Panc1 (cell line): ENCODE measurements at regions not wholly inside any gene's neighbourhood (a gene's known extent, or its start where the extent isn't known, plus 50 kb on each side); places are given as distances from the start of the nearest gene placed in this dataset.

Experiments used
- ATAC-seq: fragments of 200-7000 bp; cut with Tn5 transposase; 2 replicates; pipeline ENCODE4 v1.9.1; 2020; ENCODE audit warnings: mild to moderate bottlenecking, moderate library complexity
- BruUV-seq: library from RNA; stranded (reverse); fragments of 400-500 nt; replicated peaks from 2 replicates; lab custom pipeline; 2021; lab: Mats Ljungman, UMichigan
- CTCF ChIA-PET: fragments of 300-600 bp; sonication (Branson Sonifier 250); formaldehyde crosslinking; loops from one replicate; lab custom pipeline; 2022; ENCODE audit warnings: antibody characterized with exemption; lab: Charles Lee
- POLR2A ChIA-PET: fragments of 300-600 bp; sonication (Branson Sonifier 250); formaldehyde crosslinking; loops from one replicate; lab custom pipeline; 2022; ENCODE audit warnings: antibody characterized with exemption; lab: Charles Lee
- DNase-seq: peaks from one replicate; pipeline ENCODE4 v3.0.0-alpha.2; 2010; ENCODE audit warnings: low read depth, low spot score
- H3K27ac ChIP-seq: 2 replicates; pipeline ENCODE4 v1.5.1; 2011; ENCODE audit warnings: mild to moderate bottlenecking, low read length, inconsistent platforms
- H3K27me3 ChIP-seq: fragments of 200-500 bp; sonication (Bioruptor generic); 2 replicates; pipeline ENCODE4 v1.6.0; 2014; ENCODE audit warnings: low read length, inconsistent platforms; ENCODE audit not compliant: control insufficient read depth, insufficient read depth
- H3K36me3 ChIP-seq: fragments of 200-500 bp; sonication (Bioruptor generic); 2 replicates; pipeline ENCODE4 v1.5.1; 2014; ENCODE audit warnings: inconsistent platforms, mild to moderate bottlenecking, low read length, moderate library complexity; ENCODE audit not compliant: control insufficient read depth, insufficient read depth
- H3K4me1 ChIP-seq: 2 replicates; pipeline ENCODE4 v1.5.1; 2011; ENCODE audit warnings: inconsistent platforms, mild to moderate bottlenecking, low read length, moderate library complexity; ENCODE audit not compliant: control insufficient read depth, insufficient read depth
- H3K4me3 ChIP-seq, 2 experiments: 2 replicates each; pipeline ENCODE4 v1.5.1; 2011 to 2012; ENCODE audit warnings: low read depth in 2 of 2, low read length in 2 of 2, mild to moderate bottlenecking in 2 of 2, inconsistent platforms in 1 of 2, moderate library complexity in 1 of 2
- H3K9me3 ChIP-seq: fragments of 200-500 bp; sonication (Bioruptor generic); 2 replicates; pipeline ENCODE4 v1.5.1; 2014; ENCODE audit warnings: low read depth, mild to moderate bottlenecking, inconsistent platforms, low read length, moderate library complexity; ENCODE audit not compliant: control insufficient read depth, insufficient read depth
- POLR2AphosphoS5 ChIP-seq: IDR thresholded peaks from 2 replicates; pipeline ENCODE4 v1.6.1; 2012; ENCODE audit warnings: mild to moderate bottlenecking, low read depth, low read length, moderate library complexity
- REST ChIP-seq, 2 experiments: IDR thresholded peaks; 2 replicates each; pipeline ENCODE4 v1.6.1; 2011 to 2012; ENCODE audit warnings: low read depth in 2 of 2, control low read depth in 1 of 2, low read length in 1 of 2, mild to moderate bottlenecking in 1 of 2, moderate library complexity in 1 of 2; ENCODE audit not compliant: insufficient read depth in 1 of 2
- SIN3A ChIP-seq: IDR thresholded peaks from 2 replicates; pipeline ENCODE4 v1.6.1; 2012; ENCODE audit warnings: low read depth, mild to moderate bottlenecking, low read length, moderate library complexity, borderline replicate concordance; ENCODE audit not compliant: insufficient read depth
- TCF7L2 ChIP-seq: IDR thresholded peaks from 2 replicates; pipeline ENCODE4 v1.6.1; 2011; ENCODE audit warnings: mild to moderate bottlenecking, low read depth, low read length, inconsistent platforms
- in situ Hi-C: cut with HindIII; loops from 2 replicates; pipeline ENCODE4 v1.10.0; 2016; ENCODE audit warnings: low sequenced_read_pairs, low pct_unique_long_range_greater_than_20kb
- intact Hi-C: fragments of 100-400 bp; cut with micrococcal nuclease; formaldehyde crosslinking; loops from one replicate; pipeline ENCODE4 v1.10.0; 2022; ENCODE audit not compliant: unreplicated experiment
- TF ChIP-seq, protein P1 (sequence below): fragments of 450-650 bp; IDR thresholded peaks from 2 replicates; pipeline ENCODE4 v1.5.1; 2017; ENCODE audit warnings: mild to moderate bottlenecking

GRCh38 chr3:13224967-13225366 is 151.7 kb upstream of the IQSEC1 start:
- ChIA-PET POLR2A (no interaction called here), CTCF (no interaction called here)
- intact Hi-C loops (no loop called here), in situ Hi-C loops (no loop called here)
- no peaks in the 10 kb centered on the region for H3K27me3 ChIP-seq
- no peak overlapping the region for H3K27ac ChIP-seq
- DNase-seq (no peak), ATAC-seq (no peak)
- no peaks in the 10 kb centered on the region for H3K36me3 ChIP-seq
- H3K4me3 ChIP-seq, result no peak overlapping the region
- no peaks in the 10 kb centered on the region for H3K4me1 ChIP-seq
- TF ChIP-seq SIN3A, result no peak
- TF ChIP-seq, protein P1, sequence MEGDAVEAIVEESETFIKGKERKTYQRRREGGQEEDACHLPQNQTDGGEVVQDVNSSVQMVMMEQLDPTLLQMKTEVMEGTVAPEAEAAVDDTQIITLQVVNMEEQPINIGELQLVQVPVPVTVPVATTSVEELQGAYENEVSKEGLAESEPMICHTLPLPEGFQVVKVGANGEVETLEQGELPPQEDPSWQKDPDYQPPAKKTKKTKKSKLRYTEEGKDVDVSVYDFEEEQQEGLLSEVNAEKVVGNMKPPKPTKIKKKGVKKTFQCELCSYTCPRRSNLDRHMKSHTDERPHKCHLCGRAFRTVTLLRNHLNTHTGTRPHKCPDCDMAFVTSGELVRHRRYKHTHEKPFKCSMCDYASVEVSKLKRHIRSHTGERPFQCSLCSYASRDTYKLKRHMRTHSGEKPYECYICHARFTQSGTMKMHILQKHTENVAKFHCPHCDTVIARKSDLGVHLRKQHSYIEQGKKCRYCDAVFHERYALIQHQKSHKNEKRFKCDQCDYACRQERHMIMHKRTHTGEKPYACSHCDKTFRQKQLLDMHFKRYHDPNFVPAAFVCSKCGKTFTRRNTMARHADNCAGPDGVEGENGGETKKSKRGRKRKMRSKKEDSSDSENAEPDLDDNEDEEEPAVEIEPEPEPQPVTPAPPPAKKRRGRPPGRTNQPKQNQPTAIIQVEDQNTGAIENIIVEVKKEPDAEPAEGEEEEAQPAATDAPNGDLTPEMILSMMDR, result no peak
- no peak for TF ChIP-seq REST (IDR thresholded peaks at IDR 0.05; ENCODE audit: insufficient read depth in 1 of 2, low read depth in 2 of 2, low read length in 1 of 2)
- no peak for TF ChIP-seq TCF7L2
- TF ChIP-seq POLR2AphosphoS5, result no peak
- no peaks in the 10 kb centered on the region for H3K9me3 ChIP-seq
- no TSS peak for BruUV-seq

- no peaks in the 10 kb centered on the region for H3K4me1 ChIP-seq
- H3K4me3 ChIP-seq, result no peak overlapping the region
- no peak overlapping the region for H3K27ac ChIP-seq
- POLR2A ChIA-PET, result interaction anchor here (0.5 kb wide), 1 partner anchor 18 kb away, joined by 3 read pairs; no protein-coding TSS in a partner anchor
- TF ChIP-seq, protein P1, result no peak
- TF ChIP-seq TCF7L2 (no peak), SIN3A (no peak), POLR2AphosphoS5 (no peak), REST (IDR thresholded peaks at IDR 0.05; ENCODE audit: insufficient read depth in 1 of 2, low read depth in 2 of 2, low read length in 1 of 2) (no peak)
- intact Hi-C loops, result no loop called here
- no peaks in the 10 kb centered on the region for H3K36me3 ChIP-seq
- DNase-seq (no peak), ATAC-seq (no peak)
- no TSS peak for BruUV-seq
- in situ Hi-C loops, result no loop called here
- no peaks in the 10 kb centered on the region for H3K27me3 ChIP-seq
- CTCF ChIA-PET, result no interaction called here
- H3K9me3 ChIP-seq, result no peaks in the 10 kb centered on the region
Measured at GRCh38 chr3:13223574-13224237, 150.5 kb upstream of the IQSEC1 start.
